DND-41 (cell line): ENCODE measurements at regions not wholly inside any gene's neighbourhood (a gene's known extent, or its start where the extent isn't known, plus 50 kb on each side); places are given as distances from the start of the nearest gene placed in this dataset.
"Not testable (repeated sequence)": the region's sequence is repeated elsewhere in the genome, so short reads cannot be mapped to it uniquely, and the experiment has no call there.

Source experiments
- ATAC-seq: fragments of 200-7000 bp; cut with Tn5 transposase; 3 replicates; pipeline ENCODE4 v1.9.1; 2021; ENCODE audit warnings: low read depth; ENCODE audit not compliant: insufficient read depth
- DNase-seq: peaks from one replicate; pipeline ENCODE4 v3.0.0-alpha.2; 2020
- H2AFZ ChIP-seq: 2 replicates; pipeline ENCODE4 v1.6.0; 2012; ENCODE audit warnings: low read depth, low read length
- H3K27ac ChIP-seq: 2 replicates; pipeline ENCODE4 v1.5.1; 2012; ENCODE audit warnings: low read length, inconsistent platforms
- H3K27me3 ChIP-seq: fragments of 200-600 bp; sonication (generic); 2 replicates; pipeline ENCODE4 v1.6.0; 2012; ENCODE audit warnings: low read length, mild to moderate bottlenecking, inconsistent platforms; ENCODE audit not compliant: insufficient read depth, poor library complexity
- H3K36me3 ChIP-seq: 2 replicates; pipeline ENCODE4 v1.5.1; 2012; ENCODE audit warnings: low read length, inconsistent platforms; ENCODE audit not compliant: insufficient read depth
- H3K4me1 ChIP-seq: 2 replicates; pipeline ENCODE4 v1.5.1; 2012; ENCODE audit warnings: mild to moderate bottlenecking, low read length; ENCODE audit not compliant: insufficient read depth
- H3K4me2 ChIP-seq: 2 replicates; pipeline ENCODE4 v1.6.0; 2012; ENCODE audit warnings: mild to moderate bottlenecking, moderate library complexity, low read length, inconsistent platforms; ENCODE audit not compliant: insufficient read depth
- H3K4me3 ChIP-seq, 2 experiments: fragments of 200-600 bp in 1 of 2; shearing (Covaris generic) in 1 of 2; 2 replicates each; pipeline ENCODE4 v1.5.1; 2012 to 2016; ENCODE audit warnings: inconsistent platforms in 2 of 2, low read length in 2 of 2, mild to moderate bottlenecking in 2 of 2, low read depth in 1 of 2, moderate library complexity in 1 of 2
- H3K79me2 ChIP-seq: 2 replicates; pipeline ENCODE4 v1.6.0; 2012; ENCODE audit warnings: low read length, inconsistent platforms; ENCODE audit not compliant: insufficient read depth
- H3K9ac ChIP-seq: 2 replicates; pipeline ENCODE4 v1.6.0; 2012; ENCODE audit warnings: low read depth, mild to moderate bottlenecking, inconsistent platforms, low read length, moderate library complexity
- H3K9me3 ChIP-seq: 2 replicates; pipeline ENCODE4 v1.5.1; 2012; ENCODE audit warnings: low read length, moderate library complexity, mild to moderate bottlenecking, inconsistent platforms; ENCODE audit not compliant: insufficient read depth, severe bottlenecking
- H4K20me1 ChIP-seq: 2 replicates; pipeline ENCODE4 v1.6.0; 2012; ENCODE audit warnings: low read length; ENCODE audit not compliant: insufficient read depth
- EZH2 ChIP-seq: IDR thresholded peaks from 3 replicates; pipeline ENCODE4 v1.6.1; 2012; ENCODE audit warnings: borderline replicate concordance, low read depth, mild to moderate bottlenecking, moderate library complexity, low read length, inconsistent platforms; ENCODE audit not compliant: severe bottlenecking
- TF ChIP-seq, protein P1 (sequence below): IDR thresholded peaks from 2 replicates; pipeline ENCODE4 v1.5.1; 2012; ENCODE audit warnings: borderline replicate concordance, low read length, moderate library complexity, mild to moderate bottlenecking; ENCODE audit not compliant: poor library complexity, severe bottlenecking; ENCODE audit errors: extremely low read depth

DNA sequence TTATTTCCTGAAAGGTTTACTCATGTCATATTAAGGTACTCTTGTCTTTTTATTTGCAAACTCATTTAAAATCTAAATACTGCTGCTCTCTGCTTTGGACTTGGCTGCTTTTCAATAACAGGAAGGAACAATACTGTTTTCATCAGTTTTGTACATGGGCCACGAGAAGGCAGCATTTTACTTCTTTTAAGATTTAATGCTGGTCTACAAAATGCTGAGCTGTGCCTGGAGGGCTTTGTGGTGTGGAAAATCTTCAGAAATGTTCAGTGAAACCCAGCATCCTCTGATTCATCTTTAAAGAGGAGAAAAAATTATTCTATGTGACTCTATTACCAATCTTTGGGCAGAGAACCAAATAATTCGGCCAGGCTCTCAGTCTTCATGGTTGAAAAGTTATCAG, 155.9 kb downstream of the POTEB3 start:
- H3K4me1 ChIP-seq, result peaks cover 11% of the 10 kb centered on the region; the same call in 1 of the 2 replicates
- peak; percentile 69 for ATAC-seq
- H3K79me2 ChIP-seq, H3K4me3 ChIP-seq, H3K9ac ChIP-seq, H3K27me3 ChIP-seq, H4K20me1 ChIP-seq, H3K27ac ChIP-seq, H3K9me3 ChIP-seq, H3K36me3 ChIP-seq, H3K4me2 ChIP-seq, DNase-seq, H2AFZ ChIP-seq: not testable (repeated sequence)

DNA sequence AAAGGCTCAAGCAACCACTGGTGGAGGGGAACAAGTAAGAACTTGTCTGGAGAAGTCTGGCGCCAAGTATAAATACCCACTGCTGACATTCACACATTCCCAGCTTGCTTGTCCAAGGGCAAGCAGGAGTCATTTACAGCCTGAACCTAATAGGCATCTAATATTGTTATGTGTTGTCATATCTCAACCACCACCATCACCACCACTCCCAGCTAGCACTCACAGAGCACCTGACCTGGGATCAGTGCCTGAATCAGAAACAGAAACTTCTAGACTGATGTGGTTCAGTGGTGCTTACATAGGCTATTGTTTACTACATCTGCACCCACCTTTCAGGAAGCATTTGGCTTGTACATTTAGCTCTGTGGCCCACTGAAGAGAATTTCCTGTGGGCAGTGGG, 157.1 kb downstream of the POTEB3 start:
- not testable (repeated sequence) for H3K9me3 ChIP-seq, H3K79me2 ChIP-seq, H4K20me1 ChIP-seq, DNase-seq, H3K4me2 ChIP-seq, H3K36me3 ChIP-seq, H3K27me3 ChIP-seq, H3K4me3 ChIP-seq, H3K27ac ChIP-seq, H3K9ac ChIP-seq, H2AFZ ChIP-seq
- peak; percentile 58 for ATAC-seq
- peaks cover 11% of the 10 kb centered on the region; the same call in 1 of the 2 replicates for H3K4me1 ChIP-seq

DNA sequence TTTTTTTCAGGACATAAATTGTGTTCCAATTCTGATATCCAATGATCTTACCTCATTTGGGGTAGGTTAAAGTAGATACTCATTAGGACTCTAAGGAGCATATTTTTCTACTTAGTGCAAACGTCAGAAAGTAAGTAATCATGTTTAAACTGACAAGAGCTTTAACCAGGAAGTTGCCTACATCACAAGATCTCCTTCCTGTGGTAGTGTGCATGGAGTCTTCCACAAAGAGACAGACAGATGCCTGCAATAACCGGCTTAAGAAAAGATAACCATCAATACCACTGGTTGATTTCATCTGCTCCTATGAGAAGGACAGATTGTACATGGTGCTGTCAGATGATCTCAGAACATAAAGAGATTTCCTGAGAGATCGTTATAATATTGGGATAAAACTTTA, 160.0 kb downstream of the POTEB3 start:
- not testable (repeated sequence) for H3K4me3 ChIP-seq, H2AFZ ChIP-seq, H4K20me1 ChIP-seq, H3K27me3 ChIP-seq, H3K79me2 ChIP-seq, H3K27ac ChIP-seq, H3K9me3 ChIP-seq, H3K4me2 ChIP-seq, H3K36me3 ChIP-seq, DNase-seq, H3K9ac ChIP-seq
- ATAC-seq, result peak; percentile 85
- H3K4me1 ChIP-seq, result peaks cover 11% of the 10 kb centered on the region; the same call in 1 of the 2 replicates

DNA sequence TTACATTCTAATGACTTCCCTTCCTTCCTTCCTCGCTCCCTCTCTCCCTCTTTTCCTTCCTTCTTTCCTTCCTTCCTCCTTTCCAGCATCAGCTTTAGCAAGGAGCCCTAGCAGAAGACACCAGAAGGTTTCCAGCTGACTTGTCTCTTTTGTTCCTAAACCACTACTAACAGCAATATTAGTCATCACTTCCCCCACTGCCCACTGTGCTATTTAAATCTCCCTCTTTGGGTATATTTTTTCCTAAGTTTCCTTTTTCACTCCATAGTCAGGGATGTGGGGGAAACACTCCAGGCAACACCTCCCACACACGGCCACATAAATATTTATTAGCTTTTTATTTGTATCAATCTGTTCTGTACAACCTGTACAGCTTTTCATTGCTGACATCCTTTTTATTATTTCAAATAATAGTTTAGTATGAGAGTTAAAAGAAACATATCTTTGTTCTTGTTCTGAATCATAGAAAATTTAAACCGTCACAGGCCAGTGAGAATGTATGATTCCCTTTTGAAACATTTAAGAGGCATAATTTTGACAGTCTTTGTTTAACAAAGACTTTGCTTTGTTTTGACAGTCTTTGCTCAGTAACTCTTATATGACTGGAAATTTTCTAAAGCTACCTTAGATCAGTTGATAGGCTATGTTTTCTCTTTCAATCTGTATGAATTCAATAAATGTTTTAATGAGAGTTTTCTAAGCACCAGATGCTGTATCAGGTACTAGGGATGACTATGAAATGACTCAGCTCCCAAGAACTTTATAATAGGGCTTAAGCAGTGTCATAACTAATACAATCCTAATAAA, 167.9 kb downstream of the POTEB3 start:
- H3K9me3 ChIP-seq, H3K36me3 ChIP-seq, DNase-seq, H3K4me2 ChIP-seq, H4K20me1 ChIP-seq, H3K27ac ChIP-seq, H3K9ac ChIP-seq, H3K27me3 ChIP-seq, H2AFZ ChIP-seq, H3K4me3 ChIP-seq, H3K79me2 ChIP-seq, H3K4me1 ChIP-seq: not testable (repeated sequence)
- 0 out of 3 replicates have a peak, but pooled peaks have one; percentile 40 for ATAC-seq

DNA sequence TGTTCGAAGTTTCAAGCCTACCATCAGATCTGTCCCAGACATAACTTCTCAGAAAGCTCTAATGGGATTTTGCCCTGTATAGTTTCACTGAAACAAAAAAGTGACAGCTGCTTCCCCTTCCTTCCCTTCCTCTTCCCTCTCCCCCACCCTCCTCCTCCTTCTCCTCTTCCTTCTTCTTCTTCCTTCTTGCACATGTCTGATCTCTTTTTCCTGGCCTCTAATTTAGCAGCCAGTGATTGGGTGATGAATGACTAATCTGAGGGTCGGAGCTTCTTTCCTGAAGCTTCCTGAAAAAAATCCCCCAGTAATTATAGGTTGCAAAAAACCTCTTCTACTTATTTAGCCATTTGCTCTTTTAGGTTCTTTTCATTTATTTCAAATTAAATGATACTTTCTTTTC, 168.7 kb downstream of the POTEB3 start:
- Histone ChIP-seq H3K27me3 (no peaks in the 10 kb centered on the region), H3K4me1 (no peaks in the 10 kb centered on the region), H4K20me1 (no peaks in the 10 kb centered on the region), H3K4me2 (no peak overlapping the region), H2AFZ (no peak overlapping the region), H3K79me2 (no peaks in the 10 kb centered on the region), H3K36me3 (no peaks in the 10 kb centered on the region), H3K27ac (no peak overlapping the region), H3K4me3 (no peak overlapping the region), H3K9me3 (no peaks in the 10 kb centered on the region), H3K9ac (no peak overlapping the region)
- ATAC-seq (no peak), DNase-seq (no peak)
- TF ChIP-seq, protein P1, sequence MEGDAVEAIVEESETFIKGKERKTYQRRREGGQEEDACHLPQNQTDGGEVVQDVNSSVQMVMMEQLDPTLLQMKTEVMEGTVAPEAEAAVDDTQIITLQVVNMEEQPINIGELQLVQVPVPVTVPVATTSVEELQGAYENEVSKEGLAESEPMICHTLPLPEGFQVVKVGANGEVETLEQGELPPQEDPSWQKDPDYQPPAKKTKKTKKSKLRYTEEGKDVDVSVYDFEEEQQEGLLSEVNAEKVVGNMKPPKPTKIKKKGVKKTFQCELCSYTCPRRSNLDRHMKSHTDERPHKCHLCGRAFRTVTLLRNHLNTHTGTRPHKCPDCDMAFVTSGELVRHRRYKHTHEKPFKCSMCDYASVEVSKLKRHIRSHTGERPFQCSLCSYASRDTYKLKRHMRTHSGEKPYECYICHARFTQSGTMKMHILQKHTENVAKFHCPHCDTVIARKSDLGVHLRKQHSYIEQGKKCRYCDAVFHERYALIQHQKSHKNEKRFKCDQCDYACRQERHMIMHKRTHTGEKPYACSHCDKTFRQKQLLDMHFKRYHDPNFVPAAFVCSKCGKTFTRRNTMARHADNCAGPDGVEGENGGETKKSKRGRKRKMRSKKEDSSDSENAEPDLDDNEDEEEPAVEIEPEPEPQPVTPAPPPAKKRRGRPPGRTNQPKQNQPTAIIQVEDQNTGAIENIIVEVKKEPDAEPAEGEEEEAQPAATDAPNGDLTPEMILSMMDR, result no peak
- TF ChIP-seq EZH2, result no peak
